ENCODE measurements at regions not wholly inside any gene's neighbourhood (a gene's known extent, or its start where the extent isn't known, plus 50 kb on each side); places are given as distances from the start of the nearest gene placed in this dataset.

DNA sequence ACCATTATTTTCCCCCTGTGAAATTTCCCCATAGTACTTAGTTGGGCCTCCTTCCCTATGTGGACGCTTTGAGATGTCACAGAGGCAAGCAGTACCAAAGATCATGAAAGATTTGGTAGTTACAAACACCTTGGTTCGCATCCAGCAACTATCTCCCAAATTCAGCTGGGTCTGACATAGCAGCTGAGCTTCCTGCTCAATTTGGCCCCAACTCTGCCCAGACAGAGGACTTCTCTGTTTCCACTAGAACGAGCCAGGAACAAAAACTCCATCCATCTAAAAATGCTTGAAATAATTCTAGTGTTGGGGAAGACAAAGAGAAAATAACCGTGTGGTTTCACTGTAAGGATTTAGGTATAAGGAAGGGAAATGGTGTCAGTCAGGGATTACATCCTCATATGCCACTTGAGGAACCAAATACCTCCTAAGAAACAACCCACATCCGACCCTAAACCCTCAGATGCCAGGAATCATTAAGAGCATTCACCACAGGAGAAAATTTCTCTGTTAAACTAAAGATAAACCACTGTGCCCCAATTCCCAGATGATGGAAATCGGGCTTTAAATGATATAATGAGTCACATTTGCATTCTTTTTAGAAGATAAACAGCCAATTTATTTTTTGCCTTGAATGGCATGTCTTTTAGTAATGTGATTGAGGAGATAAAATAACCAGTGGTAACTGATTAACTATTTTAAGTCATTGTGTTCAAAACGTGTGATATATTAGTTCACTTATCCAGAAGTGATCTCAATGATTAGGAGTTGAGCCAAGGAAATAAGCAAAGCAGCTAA lies 103.7 kb upstream of the IFNG-AS1 start:
- ChIA-PET CTCF (no interaction called here), POLR2A (no interaction called here)
- Mint-ChIP-seq H3K4me1 (ENCODE audit: insufficient read depth, unreplicated experiment) (no peaks in the 10 kb centered on the region), H3K4me3 (ENCODE audit: unreplicated experiment) (no peak overlapping the region), H3K9me3 (ENCODE audit: unreplicated experiment) (no peaks in the 10 kb centered on the region), H3K36me3 (ENCODE audit: insufficient read depth, unreplicated experiment) (no peaks in the 10 kb centered on the region), H3K27me3 (ENCODE audit: insufficient read depth, unreplicated experiment) (peaks cover 6% of the 10 kb centered on the region), H3K27ac (ENCODE audit: low read depth, unreplicated experiment) (no peak overlapping the region)
- no TSS peak for BruUV-seq (replicated peaks)
- DNase-seq (ENCODE audit: unreplicated experiment), result no peak
- TF ChIP-seq, protein P1, sequence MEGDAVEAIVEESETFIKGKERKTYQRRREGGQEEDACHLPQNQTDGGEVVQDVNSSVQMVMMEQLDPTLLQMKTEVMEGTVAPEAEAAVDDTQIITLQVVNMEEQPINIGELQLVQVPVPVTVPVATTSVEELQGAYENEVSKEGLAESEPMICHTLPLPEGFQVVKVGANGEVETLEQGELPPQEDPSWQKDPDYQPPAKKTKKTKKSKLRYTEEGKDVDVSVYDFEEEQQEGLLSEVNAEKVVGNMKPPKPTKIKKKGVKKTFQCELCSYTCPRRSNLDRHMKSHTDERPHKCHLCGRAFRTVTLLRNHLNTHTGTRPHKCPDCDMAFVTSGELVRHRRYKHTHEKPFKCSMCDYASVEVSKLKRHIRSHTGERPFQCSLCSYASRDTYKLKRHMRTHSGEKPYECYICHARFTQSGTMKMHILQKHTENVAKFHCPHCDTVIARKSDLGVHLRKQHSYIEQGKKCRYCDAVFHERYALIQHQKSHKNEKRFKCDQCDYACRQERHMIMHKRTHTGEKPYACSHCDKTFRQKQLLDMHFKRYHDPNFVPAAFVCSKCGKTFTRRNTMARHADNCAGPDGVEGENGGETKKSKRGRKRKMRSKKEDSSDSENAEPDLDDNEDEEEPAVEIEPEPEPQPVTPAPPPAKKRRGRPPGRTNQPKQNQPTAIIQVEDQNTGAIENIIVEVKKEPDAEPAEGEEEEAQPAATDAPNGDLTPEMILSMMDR (IDR thresholded peaks at IDR 0.05; ENCODE audit: unreplicated experiment), result no peak
- intact Hi-C loops (cut with micrococcal nuclease), result no loop called here

DNA sequence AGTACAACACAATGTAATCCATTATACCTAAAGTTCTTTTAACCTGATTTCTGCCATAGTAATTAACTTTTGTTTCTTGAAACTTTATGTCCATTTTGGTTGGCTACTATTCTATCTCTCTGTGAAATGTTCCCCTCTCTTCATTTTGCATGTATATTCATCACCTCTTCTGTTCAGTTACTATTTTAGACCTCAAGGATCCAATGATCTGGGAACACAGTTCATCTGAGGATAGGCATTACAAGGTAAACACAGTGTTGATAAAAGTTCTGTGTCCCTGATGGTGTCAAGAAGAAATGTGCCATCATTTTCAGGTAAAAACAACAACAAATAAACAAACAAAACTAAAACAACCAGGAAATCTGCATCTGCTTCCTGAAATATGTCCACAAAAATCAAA lies 102.2 kb upstream of the IFNG-AS1 start:
- TF ChIP-seq, protein P1 (IDR thresholded peaks at IDR 0.05; ENCODE audit: unreplicated experiment), result no peak
- no TSS peak for BruUV-seq (replicated peaks)
- Mint-ChIP-seq H3K9me3 (ENCODE audit: unreplicated experiment) (no peaks in the 10 kb centered on the region), H3K27me3 (ENCODE audit: insufficient read depth, unreplicated experiment) (peaks cover 21% of the 10 kb centered on the region), H3K27ac (ENCODE audit: low read depth, unreplicated experiment) (no peak overlapping the region), H3K4me1 (ENCODE audit: insufficient read depth, unreplicated experiment) (no peaks in the 10 kb centered on the region), H3K36me3 (ENCODE audit: insufficient read depth, unreplicated experiment) (no peaks in the 10 kb centered on the region), H3K4me3 (ENCODE audit: unreplicated experiment) (no peak overlapping the region)
- intact Hi-C loops (cut with micrococcal nuclease), result no loop called here
- no peak for DNase-seq (ENCODE audit: unreplicated experiment)
- CTCF ChIA-PET, result no interaction called here
- POLR2A ChIA-PET, result no interaction called here

DNA sequence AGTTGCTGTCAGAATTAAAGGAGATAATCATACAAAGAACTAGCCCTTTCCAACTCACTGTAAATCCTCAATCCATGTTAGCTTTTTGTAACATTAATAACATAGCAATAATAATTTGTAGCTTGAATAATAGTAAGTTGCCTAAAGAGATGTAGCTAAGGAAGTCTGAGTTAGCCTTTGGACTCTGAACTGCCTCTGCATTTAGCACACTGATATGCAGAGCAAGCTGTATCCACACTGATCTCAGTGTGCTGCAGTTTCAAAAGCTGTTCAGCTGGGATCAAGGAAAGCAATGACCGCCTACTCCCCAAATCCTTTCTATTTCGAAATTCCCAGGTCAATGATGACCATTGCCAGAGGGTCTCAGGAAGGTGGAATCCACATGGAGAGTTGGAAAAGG lies 99.3 kb upstream of the IFNG-AS1 start:
- no peak overlapping the region for H3K27ac Mint-ChIP-seq (ENCODE audit: low read depth, unreplicated experiment)
- H3K27me3 Mint-ChIP-seq (ENCODE audit: insufficient read depth, unreplicated experiment), result peaks cover 21% of the 10 kb centered on the region
- DNase-seq (ENCODE audit: unreplicated experiment), result no peak
- ChIA-PET POLR2A (no interaction called here), CTCF (no interaction called here)
- H3K4me1 Mint-ChIP-seq (ENCODE audit: insufficient read depth, unreplicated experiment), result no peaks in the 10 kb centered on the region
- BruUV-seq (replicated peaks), result no TSS peak
- H3K36me3 Mint-ChIP-seq (ENCODE audit: insufficient read depth, unreplicated experiment), result no peaks in the 10 kb centered on the region
- TF ChIP-seq, protein P1 (IDR thresholded peaks at IDR 0.05; ENCODE audit: unreplicated experiment), result no peak
- no peaks in the 10 kb centered on the region for H3K9me3 Mint-ChIP-seq (ENCODE audit: unreplicated experiment)
- intact Hi-C loops (cut with micrococcal nuclease), result no loop called here
- no peak overlapping the region for H3K4me3 Mint-ChIP-seq (ENCODE audit: unreplicated experiment)

DNA sequence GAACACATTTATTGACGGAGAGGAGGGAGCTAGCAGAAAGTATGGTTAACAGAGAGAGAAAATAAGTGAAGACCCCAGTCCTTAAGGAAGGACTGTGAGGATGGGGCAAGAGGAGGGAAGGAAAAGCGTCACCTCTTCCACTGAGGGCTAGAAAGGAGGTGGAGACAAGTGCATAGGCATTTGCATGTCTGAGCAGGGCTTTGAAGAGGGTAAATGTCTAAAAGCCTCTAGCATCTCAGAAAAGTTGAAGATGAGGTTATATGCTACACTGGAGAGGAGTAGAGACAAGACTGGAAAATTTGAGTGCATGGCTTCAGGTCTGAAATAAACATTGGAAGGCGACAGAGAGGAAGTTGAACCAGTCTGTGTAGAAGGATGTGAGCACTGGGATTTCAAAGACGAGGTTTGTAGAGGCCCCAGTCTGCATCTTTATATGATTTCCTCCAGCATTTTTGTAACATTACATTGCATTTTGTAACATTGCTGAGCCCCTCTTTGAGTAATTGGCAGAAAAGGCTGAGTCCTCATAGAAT lies 98.5 kb upstream of the IFNG-AS1 start:
- Mint-ChIP-seq H3K36me3 (ENCODE audit: insufficient read depth, unreplicated experiment) (no peaks in the 10 kb centered on the region), H3K27ac (ENCODE audit: low read depth, unreplicated experiment) (no peak overlapping the region), H3K9me3 (ENCODE audit: unreplicated experiment) (no peaks in the 10 kb centered on the region), H3K4me3 (ENCODE audit: unreplicated experiment) (no peak overlapping the region), H3K4me1 (ENCODE audit: insufficient read depth, unreplicated experiment) (no peaks in the 10 kb centered on the region), H3K27me3 (ENCODE audit: insufficient read depth, unreplicated experiment) (peaks cover 21% of the 10 kb centered on the region)
- ChIA-PET CTCF (interaction anchor here (0.5 to 0.7 kb wide), 2 partner anchors 11 to 486 kb away, joined by 3 to 7 read pairs; no protein-coding TSS in a partner anchor), POLR2A (interaction anchor here (1.0 kb wide), 1 partner anchor 242 kb away, joined by 3 read pairs; the partner anchor contains the start of gene DYRK2)
- BruUV-seq (replicated peaks), result no TSS peak
- TF ChIP-seq, protein P1 (IDR thresholded peaks at IDR 0.05; ENCODE audit: unreplicated experiment), result no peak
- DNase-seq (ENCODE audit: unreplicated experiment), result no peak
- intact Hi-C loops (cut with micrococcal nuclease), result no loop called here
